Stimulated activated CD4-positive, alpha-beta T cell treated with anti-CD3 and anti-CD28 coated beads, Interleukin-2, amount 100 ng/mL, for 24 hours (primary cell): ENCODE measurements at regions not wholly inside any gene's neighbourhood (a gene's known extent, or its start where the extent isn't known, plus 50 kb on each side); places are given as distances from the start of the nearest gene placed in this dataset.

Experiments
- DNase-seq, 2 donors: peaks; one replicate each; pipeline ENCODE4 v3.0.0-alpha.2; 2020

GRCh38 chrY:15162211-15162610, 637.9 kb downstream of the NLGN4Y start:
- DNase-seq = no peak

- no peak for DNase-seq
These were observed 655.6 kb downstream of the NLGN4Y start for GRCh38 chrY:15179890-15180289.

GRCh38 chrY:15229056-15229455, 704.7 kb downstream of the NLGN4Y start:
- DNase-seq = no peak

- no peak for DNase-seq
These were observed 715.3 kb downstream of the NLGN4Y start for GRCh38 chrY:15239596-15240132.

- DNase-seq = no peak
These were observed 735.0 kb downstream of the NLGN4Y start for GRCh38 chrY:15259286-15259685.

GRCh38 chrY:15286572-15286971, 762.2 kb downstream of the NLGN4Y start:
- DNase-seq = no peak

- no peak for DNase-seq
These were observed 765.5 kb downstream of the NLGN4Y start for GRCh38 chrY:15289821-15290220.

GRCh38 chrY:15292881-15293280, 768.6 kb downstream of the NLGN4Y start:
- DNase-seq = peak in 1 of 2 donors; percentile 2

GRCh38 chrY:15301879-15302278, 777.5 kb downstream of the NLGN4Y start:
- DNase-seq = no peak

DNA sequence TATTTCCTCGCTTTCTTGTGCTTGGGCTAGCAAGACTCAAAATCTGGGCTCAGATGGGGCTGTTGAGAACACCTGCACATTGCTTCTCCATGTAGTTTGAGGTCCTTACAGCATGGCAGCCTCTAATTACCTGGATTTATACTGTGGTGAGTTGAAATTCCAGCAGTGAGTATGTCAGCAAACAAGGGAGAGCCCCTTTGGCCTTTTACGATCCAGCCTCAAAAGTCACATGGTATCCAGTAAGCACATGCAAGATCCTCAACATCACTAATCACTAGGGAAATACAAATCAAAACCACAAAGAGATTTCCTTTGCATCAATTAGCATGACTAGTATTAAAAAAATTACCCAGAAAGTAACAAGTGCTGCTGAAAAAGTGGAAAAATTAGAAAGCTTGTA, 787.8 kb downstream of the NLGN4Y start:
- DNase-seq = no peak

DNA sequence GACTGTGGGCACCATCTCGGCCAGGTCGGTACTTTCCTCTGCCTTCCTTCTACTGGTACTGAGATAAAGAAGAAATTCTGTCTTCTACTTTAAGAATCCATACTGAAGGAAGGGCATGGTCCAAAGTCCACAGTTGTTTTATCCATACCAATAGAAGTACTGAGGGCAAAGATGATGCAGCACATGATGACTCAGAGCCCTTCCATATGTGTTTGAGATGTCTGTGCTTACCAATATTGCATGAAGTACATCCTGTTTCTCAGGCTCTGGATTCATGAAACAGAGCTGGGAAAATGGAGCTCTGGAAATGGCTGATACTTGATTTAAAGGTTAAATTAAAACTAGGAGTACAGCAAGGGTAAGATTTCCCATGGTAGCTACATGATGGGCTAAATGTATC, 799.9 kb downstream of the NLGN4Y start:
- no peak for DNase-seq

- no peak for DNase-seq
These were observed 800.9 kb downstream of the NLGN4Y start for GRCh38 chrY:15325201-15325600.

DNA sequence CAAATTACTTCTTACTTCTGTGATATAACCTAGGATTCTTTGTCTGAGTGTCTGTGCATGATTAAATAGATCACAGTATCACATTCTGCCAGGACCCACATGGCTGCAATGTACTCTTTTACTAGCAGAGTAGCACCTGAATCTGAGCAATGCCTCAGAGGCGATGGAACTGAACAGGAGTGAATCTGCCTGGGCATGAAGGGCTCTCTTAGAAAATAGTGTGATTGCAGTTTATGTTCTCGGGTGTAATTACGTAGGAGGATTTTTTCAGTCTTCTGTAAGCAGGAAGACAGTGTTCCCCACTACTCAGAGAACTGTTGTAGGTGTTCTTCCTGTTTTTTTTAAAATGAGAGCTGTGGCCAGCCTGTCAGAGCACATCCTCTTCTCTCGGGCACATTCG, 802.3 kb downstream of the NLGN4Y start:
- DNase-seq = no peak

DNA sequence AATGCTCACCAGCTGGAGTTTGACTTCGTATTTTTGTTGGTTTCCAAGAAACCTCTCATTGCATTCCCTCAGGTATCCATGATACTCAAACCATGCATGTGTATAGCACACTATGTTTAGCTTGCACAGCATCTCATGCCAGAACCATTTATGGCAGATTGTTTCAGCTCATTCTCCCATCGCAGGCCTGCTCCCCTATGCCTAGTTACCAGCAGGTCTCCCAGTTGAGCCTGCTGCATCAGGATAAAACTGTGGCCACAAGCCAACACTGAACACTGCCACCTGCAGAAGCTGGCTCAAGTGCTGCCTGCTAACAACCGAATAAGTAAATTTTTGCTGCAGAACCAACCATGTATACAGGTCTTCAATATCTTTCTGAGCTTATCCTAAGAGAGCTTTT, 804.5 kb downstream of the NLGN4Y start:
- DNase-seq = no peak

DNA sequence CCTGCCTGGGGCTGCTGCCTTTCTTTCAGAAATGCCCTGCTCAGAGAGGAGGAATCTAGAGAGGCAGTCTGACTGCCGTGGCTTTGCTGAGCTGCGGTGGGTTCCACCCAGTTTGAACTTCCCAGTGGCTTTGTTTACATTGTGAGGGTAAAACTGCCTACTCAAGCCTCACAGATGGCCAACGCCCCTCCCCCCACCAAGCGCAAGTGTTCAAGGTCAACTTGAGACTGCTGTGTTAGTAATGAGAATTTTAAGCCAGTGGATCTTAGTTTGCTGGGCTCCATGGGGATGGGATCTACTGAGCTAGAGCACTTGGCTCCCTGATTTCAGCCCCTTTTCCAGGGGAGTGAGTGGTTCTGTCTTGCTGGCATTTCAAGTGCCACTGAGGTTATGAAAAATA, 819.2 kb downstream of the NLGN4Y start:
- DNase-seq = no peak

GRCh38 chrY:15345471-15346155, 821.3 kb downstream of the NLGN4Y start:
- DNase-seq = no peak

DNA sequence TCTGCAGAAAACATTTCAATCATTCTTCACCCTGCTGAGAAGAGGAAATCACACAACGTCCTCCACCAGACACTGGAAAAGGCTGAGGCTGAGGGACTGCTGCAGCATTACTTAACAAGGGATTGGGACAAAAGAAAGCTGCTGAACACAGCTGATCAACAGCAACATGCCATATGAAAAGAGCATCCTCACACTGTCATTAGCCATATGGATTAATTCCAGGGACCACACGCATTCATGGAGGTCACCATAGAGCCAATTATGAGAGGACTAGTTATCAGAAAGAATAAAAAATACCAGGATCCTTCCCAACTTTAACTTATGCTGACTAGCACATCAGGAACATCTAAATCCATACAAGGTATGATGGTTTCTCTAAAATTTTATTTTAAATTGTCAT, 825.0 kb downstream of the NLGN4Y start:
- no peak for DNase-seq

DNA sequence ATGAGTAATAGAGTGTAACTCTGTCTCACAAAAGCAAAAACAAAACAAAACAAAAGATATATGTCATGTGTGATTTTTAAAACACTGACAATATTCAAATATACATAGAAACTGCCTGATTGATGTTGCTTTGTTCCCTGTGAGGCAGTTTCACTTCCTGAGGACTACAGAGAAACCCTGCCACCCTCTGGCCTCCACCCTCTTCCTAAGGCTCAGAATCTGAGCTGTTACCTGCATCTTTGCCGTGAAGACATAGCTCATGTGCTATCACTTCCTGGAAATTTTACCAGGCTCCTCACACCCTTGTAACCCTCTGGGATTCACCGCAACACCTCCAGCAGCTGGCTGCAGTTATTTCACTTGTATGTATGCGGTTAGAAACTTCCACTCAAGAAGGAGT, 831.0 kb downstream of the NLGN4Y start:
- no peak for DNase-seq

- DNase-seq = no peak
These were observed 836.1 kb downstream of the NLGN4Y start for GRCh38 chrY:15360471-15360870.

GRCh38 chrY:15364996-15365395, 840.7 kb downstream of the NLGN4Y start:
- DNase-seq = no peak

GRCh38 chrY:15368786-15369185, 844.5 kb downstream of the NLGN4Y start:
- DNase-seq = no peak

- no peak for DNase-seq
These were observed 860.8 kb downstream of the NLGN4Y start for GRCh38 chrY:15385178-15385577.

- no peak for DNase-seq
These were observed 873.4 kb downstream of the NLGN4Y start for GRCh38 chrY:15397556-15398280.

- DNase-seq = no peak
These were observed 878.1 kb downstream of the NLGN4Y start for GRCh38 chrY:15402451-15402850.

- DNase-seq = no peak
These were observed 880.2 kb downstream of the NLGN4Y start for GRCh38 chrY:15404551-15404950.
